Fibroblast of lung (primary cell): ENCODE measurements at regions not wholly inside any gene's neighbourhood (a gene's known extent, or its start where the extent isn't known, plus 50 kb on each side); places are given as distances from the start of the nearest gene placed in this dataset.
"Not testable (repeated sequence)": the region's sequence is repeated elsewhere in the genome, so short reads cannot be mapped to it uniquely, and the experiment has no call there.

Experiments used
- DNase-seq, 2 donors: peaks; one replicate each; pipeline versions ENCODE4 v3.0.0 to v3.0.0-alpha.2; 2010; ENCODE audit warnings: low read depth in 2 of 2
- H2AFZ ChIP-seq: 2 replicates; pipeline ENCODE4 v1.5.1; 2012; ENCODE audit warnings: low read length, control low read depth, inconsistent platforms
- H3K27ac ChIP-seq: 2 replicates; pipeline ENCODE4 v1.5.1; 2011; ENCODE audit warnings: low read length, control low read depth; ENCODE audit not compliant: insufficient read depth
- H3K27me3 ChIP-seq: 2 replicates; pipeline ENCODE4 v1.5.1; 2011; ENCODE audit warnings: mild to moderate bottlenecking, low read length; ENCODE audit not compliant: control insufficient read depth, insufficient read depth
- H3K36me3 ChIP-seq: 2 replicates; pipeline ENCODE4 v1.5.1; 2011; ENCODE audit warnings: low read length; ENCODE audit not compliant: control insufficient read depth, insufficient read depth
- H3K4me1 ChIP-seq: 2 replicates; pipeline ENCODE4 v1.5.1; 2011; ENCODE audit warnings: low read length; ENCODE audit not compliant: control insufficient read depth, insufficient read depth; ENCODE audit errors: extremely low read depth
- H3K4me2 ChIP-seq: 2 replicates; pipeline ENCODE4 v1.5.1; 2011; ENCODE audit warnings: low read length, control low read depth; ENCODE audit not compliant: insufficient read depth; ENCODE audit errors: extremely low read depth
- H3K4me3 ChIP-seq, 4 experiments: fragments of 200-600 bp in 1 of 4; sonication (generic) in 1 of 4; replicated peaks in 1 of 4; 2 replicates each; pipeline ENCODE4 v1.5.1; 2011 to 2016; ENCODE audit warnings: low read length in 4 of 4, low read depth in 3 of 4, mild to moderate bottlenecking in 3 of 4, control low read depth in 2 of 4, inconsistent platforms in 1 of 4, mixed read lengths in 1 of 4; ENCODE audit not compliant: insufficient read depth in 1 of 4; ENCODE audit errors: control extremely low read depth in 1 of 4
- H3K79me2 ChIP-seq: 2 replicates; pipeline ENCODE4 v1.5.1; 2012; ENCODE audit warnings: mild to moderate bottlenecking, low read length, inconsistent platforms; ENCODE audit not compliant: control insufficient read depth, insufficient read depth
- H3K9ac ChIP-seq: 2 replicates; pipeline ENCODE4 v1.5.1; 2011; ENCODE audit warnings: mild to moderate bottlenecking, low read length, control low read depth; ENCODE audit not compliant: insufficient read depth
- H3K9me3 ChIP-seq: 2 replicates; pipeline ENCODE4 v1.5.1; 2012; ENCODE audit warnings: low read depth, low read length; ENCODE audit not compliant: control insufficient read depth, insufficient read depth
- H4K20me1 ChIP-seq: 2 replicates; pipeline ENCODE4 v1.5.1; 2011; ENCODE audit warnings: low read length; ENCODE audit not compliant: control insufficient read depth, insufficient read depth; ENCODE audit errors: extremely low read depth
- CTCF ChIP-seq, 2 donors: IDR thresholded peaks in 1 of 2; conservative IDR thresholded peaks in 1 of 2; 1 replicate in 1 of 2; 2 replicates in 1 of 2; pipeline ENCODE4 v1.5.1; 2011 to 2012; ENCODE audit warnings: low read length in 2 of 2, control low read depth in 1 of 2, inconsistent platforms in 1 of 2, low read depth in 1 of 2, mild to moderate bottlenecking in 1 of 2
- EZH2 ChIP-seq: IDR thresholded peaks from 2 replicates; pipeline ENCODE4 v1.5.1; 2012; ENCODE audit warnings: low read length, control low read depth, mild to moderate bottlenecking; ENCODE audit errors: missing control alignments

GRCh38 chr5:118580949-118581348 is 407.4 kb downstream of the DTWD2 start:
- no peaks in the 10 kb centered on the region for H3K9me3 ChIP-seq
- H3K9ac ChIP-seq, result no peak overlapping the region
- no peak overlapping the region for H3K4me3 ChIP-seq
- H4K20me1 ChIP-seq, result no peaks in the 10 kb centered on the region
- no peak overlapping the region for H3K4me2 ChIP-seq
- H3K27ac ChIP-seq, result no peak overlapping the region
- H3K4me1 ChIP-seq, result no peaks in the 10 kb centered on the region
- H3K36me3 ChIP-seq, result no peaks in the 10 kb centered on the region
- DNase-seq, result no peak
- no peaks in the 10 kb centered on the region for H3K27me3 ChIP-seq
- no peak overlapping the region for H2AFZ ChIP-seq
- H3K79me2 ChIP-seq, result no peaks in the 10 kb centered on the region
- no peak for TF ChIP-seq CTCF (conservative IDR thresholded peaks at IDR 0.05 in 1 of 2, IDR thresholded peaks at IDR 0.05 in 1 of 2; ENCODE audit: low read depth in 1 of 2, low read length in 2 of 2)
- no peak for TF ChIP-seq EZH2

GRCh38 chr5:118578093-118578492 is 410.3 kb downstream of the DTWD2 start:
- no peak overlapping the region for H3K27ac ChIP-seq
- H3K4me2 ChIP-seq, result no peak overlapping the region
- no peak overlapping the region for H3K4me3 ChIP-seq
- no peaks in the 10 kb centered on the region for H3K4me1 ChIP-seq
- TF ChIP-seq EZH2 (no peak), CTCF (conservative IDR thresholded peaks at IDR 0.05 in 1 of 2, IDR thresholded peaks at IDR 0.05 in 1 of 2; ENCODE audit: low read depth in 1 of 2, low read length in 2 of 2) (no peak)
- H4K20me1 ChIP-seq, result no peaks in the 10 kb centered on the region
- H2AFZ ChIP-seq, result no peak overlapping the region
- no peak for DNase-seq
- no peaks in the 10 kb centered on the region for H3K27me3 ChIP-seq
- H3K79me2 ChIP-seq, result no peaks in the 10 kb centered on the region
- H3K9me3 ChIP-seq, result no peaks in the 10 kb centered on the region
- H3K9ac ChIP-seq, result no peak overlapping the region
- H3K36me3 ChIP-seq, result no peaks in the 10 kb centered on the region

- H3K27ac ChIP-seq, result no peak overlapping the region
- no peak for TF ChIP-seq CTCF (conservative IDR thresholded peaks at IDR 0.05 in 1 of 2, IDR thresholded peaks at IDR 0.05 in 1 of 2; ENCODE audit: low read depth in 1 of 2, low read length in 2 of 2)
- TF ChIP-seq EZH2, result no peak
- H3K4me2 ChIP-seq, result no peak overlapping the region
- no peak overlapping the region for H3K9ac ChIP-seq
- no peaks in the 10 kb centered on the region for H3K4me1 ChIP-seq
- H3K79me2 ChIP-seq, result no peaks in the 10 kb centered on the region
- no peaks in the 10 kb centered on the region for H3K36me3 ChIP-seq
- H2AFZ ChIP-seq, result no peak overlapping the region
- no peak overlapping the region for H3K4me3 ChIP-seq
- H3K9me3 ChIP-seq, result no peaks in the 10 kb centered on the region
- no peaks in the 10 kb centered on the region for H4K20me1 ChIP-seq
- H3K27me3 ChIP-seq, result no peaks in the 10 kb centered on the region
- no peak for DNase-seq
Observed at GRCh38 chr5:118577621-118578020, 410.7 kb downstream of the DTWD2 start.

GRCh38 chr5:118570276-118570675 is 418.1 kb downstream of the DTWD2 start:
- not testable (repeated sequence) for H3K27me3 ChIP-seq, H3K36me3 ChIP-seq, H3K9ac ChIP-seq, H3K4me2 ChIP-seq, H3K79me2 ChIP-seq, H3K9me3 ChIP-seq, H3K4me1 ChIP-seq, DNase-seq, H3K27ac ChIP-seq, H2AFZ ChIP-seq, H4K20me1 ChIP-seq, H3K4me3 ChIP-seq

GRCh38 chr5:118569596-118569995 is 418.8 kb downstream of the DTWD2 start:
- H4K20me1 ChIP-seq, H3K9me3 ChIP-seq, H3K27ac ChIP-seq, H3K4me2 ChIP-seq, DNase-seq, H3K79me2 ChIP-seq, H3K4me3 ChIP-seq, H3K4me1 ChIP-seq, H3K9ac ChIP-seq, H2AFZ ChIP-seq, H3K27me3 ChIP-seq, H3K36me3 ChIP-seq: not testable (repeated sequence)
